HEK293T (cell line): ENCODE measurements at regions not wholly inside any gene's neighbourhood (a gene's known extent, or its start where the extent isn't known, plus 50 kb on each side); places are given as distances from the start of the nearest gene placed in this dataset.

Experiments used
- CTCF ChIA-PET: fragments of 350-600 bp; formaldehyde crosslinking; extraction: SDS; loops from one replicate; lab custom pipeline; 2021; ENCODE audit warnings: antibody characterized with exemption, inconsistent platforms; lab: Yijun Ruan, JAX
- POLR2A ChIA-PET: fragments of 350-600 bp; formaldehyde crosslinking; extraction: SDS; loops from one replicate; lab custom pipeline; 2020; ENCODE audit warnings: antibody characterized with exemption, inconsistent platforms; lab: Yijun Ruan, JAX
- DNase-seq: peaks from one replicate; pipeline ENCODE4 v3.0.0; 2012; ENCODE audit warnings: mixed read lengths; ENCODE audit errors: extremely low spot score
- ARNT ChIP-seq: fragments of 450-650 bp; IDR thresholded peaks from 2 replicates; pipeline ENCODE4 v1.6.1; 2017; ENCODE audit warnings: mild to moderate bottlenecking
- BHLHE40 ChIP-seq: fragments of 450-650 bp; IDR thresholded peaks from 2 replicates; pipeline ENCODE4 v1.6.1; 2016; ENCODE audit warnings: mild to moderate bottlenecking, moderate library complexity, borderline replicate concordance
- CTBP1 ChIP-seq: fragments of 450-650 bp; IDR thresholded peaks from 2 replicates; pipeline ENCODE4 v1.6.1; 2016; ENCODE audit warnings: borderline replicate concordance
- ELF4 ChIP-seq: fragments of 450-650 bp; IDR thresholded peaks from 2 replicates; pipeline ENCODE4 v1.6.1; 2017; ENCODE audit warnings: antibody characterized with exemption
- FOXA1 ChIP-seq: fragments of 450-650 bp; IDR thresholded peaks from 2 replicates; pipeline ENCODE4 v1.6.1; 2016; ENCODE audit warnings: mild to moderate bottlenecking
- FOXK2 ChIP-seq: fragments of 450-650 bp; IDR thresholded peaks from 2 replicates; pipeline ENCODE4 v1.6.1; 2016; ENCODE audit warnings: mild to moderate bottlenecking
- FOXM1 ChIP-seq: fragments of 450-650 bp; IDR thresholded peaks from 2 replicates; pipeline ENCODE4 v1.6.1; 2017; ENCODE audit warnings: mild to moderate bottlenecking, borderline replicate concordance
- HDGF ChIP-seq: fragments of 450-650 bp; IDR thresholded peaks from 2 replicates; pipeline ENCODE4 v1.6.1; 2017; ENCODE audit warnings: antibody characterized with exemption, borderline replicate concordance
- L3MBTL2 ChIP-seq: fragments of 450-650 bp; conservative IDR thresholded peaks from 2 replicates; pipeline ENCODE4 v1.6.1; 2016; ENCODE audit warnings: mild to moderate bottlenecking
- LEF1 ChIP-seq: fragments of 450-650 bp; IDR thresholded peaks from 2 replicates; pipeline ENCODE4 v1.6.1; 2017; ENCODE audit warnings: mild to moderate bottlenecking, borderline replicate concordance
- NFRKB ChIP-seq: fragments of 450-650 bp; IDR thresholded peaks from 2 replicates; pipeline ENCODE4 v1.6.1; 2016; ENCODE audit warnings: mild to moderate bottlenecking, moderate library complexity
- PKNOX1 ChIP-seq: fragments of 450-650 bp; IDR thresholded peaks from 2 replicates; pipeline ENCODE4 v1.6.1; 2016
- SP1 ChIP-seq: fragments of 450-650 bp; IDR thresholded peaks from 2 replicates; pipeline ENCODE4 v1.6.1; 2017
- SUZ12 ChIP-seq: fragments of 450-650 bp; IDR thresholded peaks from 2 replicates; pipeline ENCODE4 v1.6.1; 2016; ENCODE audit warnings: mild to moderate bottlenecking
- TARDBP ChIP-seq: fragments of 450-650 bp; IDR thresholded peaks from 2 replicates; pipeline ENCODE4 v1.6.1; 2016
- ZNF384 ChIP-seq: fragments of 450-650 bp; IDR thresholded peaks from 2 replicates; pipeline ENCODE4 v1.6.1; 2016

GRCh38 chr5:51821697-51822096, 438.4 kb downstream of the ISL1 start:
- POLR2A ChIA-PET: no interaction called here
- CTCF ChIA-PET: no interaction called here
- no peak for DNase-seq
- no peak for TF ChIP-seq L3MBTL2
- TF ChIP-seq NFRKB: no peak
- TF ChIP-seq FOXK2: no peak
- no peak for TF ChIP-seq SP1

GRCh38 chr5:51829230-51829629, 446.0 kb downstream of the ISL1 start:
- ChIA-PET POLR2A (no interaction called here), CTCF (no interaction called here)
- no peak for DNase-seq
- TF ChIP-seq CTBP1 (no peak), ZNF384 (no peak), LEF1 (no peak), PKNOX1 (no peak), NFRKB (no peak), ARNT (no peak), BHLHE40 (no peak), L3MBTL2 (no peak), SUZ12 (no peak), FOXK2 (no peak), ELF4 (no peak), TARDBP (no peak), FOXM1 (no peak), SP1 (no peak), HDGF (no peak)

- TF ChIP-seq TARDBP (no peak), BHLHE40 (no peak), ARNT (no peak), NFRKB (no peak), FOXA1 (no peak), FOXM1 (no peak), SP1 (no peak), CTBP1 (no peak), LEF1 (no peak), ZNF384 (no peak), PKNOX1 (no peak), ELF4 (no peak), HDGF (no peak), L3MBTL2 (no peak), FOXK2 (no peak), SUZ12 (no peak)
- CTCF ChIA-PET: no interaction called here
- no peak for DNase-seq
- POLR2A ChIA-PET: no interaction called here
These were observed 446.4 kb downstream of the ISL1 start for GRCh38 chr5:51829691-51830090.

- CTCF ChIA-PET: no interaction called here
- TF ChIP-seq CTBP1 (no peak), ARNT (no peak)
- no peak for DNase-seq
These were observed 449.8 kb downstream of the ISL1 start for GRCh38 chr5:51832934-51833470.

GRCh38 chr5:51838459-51838858, 455.2 kb downstream of the ISL1 start:
- no peak for TF ChIP-seq FOXA1
- no peak for TF ChIP-seq NFRKB
- TF ChIP-seq ELF4: no peak
- no peak for TF ChIP-seq L3MBTL2
- no peak for TF ChIP-seq BHLHE40
- TF ChIP-seq FOXM1: no peak
- no peak for TF ChIP-seq LEF1
- no peak for TF ChIP-seq SP1
- TF ChIP-seq HDGF: no peak
- no peak for TF ChIP-seq ARNT
- TF ChIP-seq FOXK2: no peak
- TF ChIP-seq PKNOX1: no peak
- TF ChIP-seq CTBP1: no peak
- ChIA-PET POLR2A (no interaction called here), CTCF (no interaction called here)
- DNase-seq: no peak

More at GRCh38 chr5:51832934-51833470, 449.8 kb downstream of the ISL1 start:
- POLR2A ChIA-PET: no interaction called here

GRCh38 chr5:51843893-51844292, 460.6 kb downstream of the ISL1 start:
- ChIA-PET CTCF (no interaction called here), POLR2A (no interaction called here)
- no peak for DNase-seq
- TF ChIP-seq FOXK2: no peak
- TF ChIP-seq SP1: no peak
- TF ChIP-seq TARDBP: no peak
- TF ChIP-seq SUZ12: no peak
- TF ChIP-seq L3MBTL2: no peak
- no peak for TF ChIP-seq PKNOX1
- no peak for TF ChIP-seq NFRKB
- no peak for TF ChIP-seq ARNT
- no peak for TF ChIP-seq FOXA1
- TF ChIP-seq ZNF384: no peak
